ENCODE measurements at regions not wholly inside any gene's neighbourhood (a gene's known extent, or its start where the extent isn't known, plus 50 kb on each side); places are given as distances from the start of the nearest gene placed in this dataset.

DNA sequence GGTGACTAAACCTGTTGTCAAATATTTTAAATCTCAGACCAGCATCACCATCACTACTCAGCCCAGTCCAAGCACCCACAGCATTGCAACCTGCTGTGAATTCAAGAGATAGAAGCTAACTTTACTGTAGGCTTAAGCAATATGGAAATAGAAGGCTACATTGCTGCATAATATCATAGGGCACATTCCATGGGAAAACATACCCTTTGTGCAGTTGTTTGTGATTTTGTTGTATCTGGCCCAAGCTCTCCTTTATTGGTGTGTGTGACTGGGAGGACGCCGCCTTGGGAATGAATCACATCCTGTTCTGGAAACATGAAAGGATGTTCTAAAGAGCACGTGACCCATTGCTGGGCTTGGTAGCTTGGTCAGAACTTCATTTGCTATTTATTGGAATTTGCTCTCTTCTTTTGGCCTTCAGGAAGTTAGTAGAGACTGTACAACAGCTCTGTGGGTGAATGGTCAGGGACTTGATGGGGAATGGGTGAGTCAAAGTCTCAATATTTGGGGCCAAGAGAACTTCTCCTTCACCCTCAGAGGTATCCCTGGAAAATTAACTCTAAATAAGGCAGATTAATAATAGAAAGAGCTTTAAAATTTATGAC is 106.8 kb upstream of the SERPINE2 start:
- Mint-ChIP-seq H3K36me3 (ENCODE audit: insufficient read depth) (no peaks in the 10 kb centered on the region), H3K4me1 (ENCODE audit: low read depth) (peaks cover 8% of the 10 kb centered on the region), H3K4me3 (ENCODE audit: low read depth) (no peak overlapping the region), H3K9me3 (ENCODE audit: low read depth) (peaks cover 3% of the 10 kb centered on the region), H3K27ac (no peak overlapping the region), H3K27me3 (no peaks in the 10 kb centered on the region)
- DNase-seq (ENCODE audit: low spot score, unreplicated experiment) = no peak
- TF ChIP-seq, protein P1, sequence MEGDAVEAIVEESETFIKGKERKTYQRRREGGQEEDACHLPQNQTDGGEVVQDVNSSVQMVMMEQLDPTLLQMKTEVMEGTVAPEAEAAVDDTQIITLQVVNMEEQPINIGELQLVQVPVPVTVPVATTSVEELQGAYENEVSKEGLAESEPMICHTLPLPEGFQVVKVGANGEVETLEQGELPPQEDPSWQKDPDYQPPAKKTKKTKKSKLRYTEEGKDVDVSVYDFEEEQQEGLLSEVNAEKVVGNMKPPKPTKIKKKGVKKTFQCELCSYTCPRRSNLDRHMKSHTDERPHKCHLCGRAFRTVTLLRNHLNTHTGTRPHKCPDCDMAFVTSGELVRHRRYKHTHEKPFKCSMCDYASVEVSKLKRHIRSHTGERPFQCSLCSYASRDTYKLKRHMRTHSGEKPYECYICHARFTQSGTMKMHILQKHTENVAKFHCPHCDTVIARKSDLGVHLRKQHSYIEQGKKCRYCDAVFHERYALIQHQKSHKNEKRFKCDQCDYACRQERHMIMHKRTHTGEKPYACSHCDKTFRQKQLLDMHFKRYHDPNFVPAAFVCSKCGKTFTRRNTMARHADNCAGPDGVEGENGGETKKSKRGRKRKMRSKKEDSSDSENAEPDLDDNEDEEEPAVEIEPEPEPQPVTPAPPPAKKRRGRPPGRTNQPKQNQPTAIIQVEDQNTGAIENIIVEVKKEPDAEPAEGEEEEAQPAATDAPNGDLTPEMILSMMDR (IDR thresholded peaks at IDR 0.05; ENCODE audit: unreplicated experiment) = no peak

DNA sequence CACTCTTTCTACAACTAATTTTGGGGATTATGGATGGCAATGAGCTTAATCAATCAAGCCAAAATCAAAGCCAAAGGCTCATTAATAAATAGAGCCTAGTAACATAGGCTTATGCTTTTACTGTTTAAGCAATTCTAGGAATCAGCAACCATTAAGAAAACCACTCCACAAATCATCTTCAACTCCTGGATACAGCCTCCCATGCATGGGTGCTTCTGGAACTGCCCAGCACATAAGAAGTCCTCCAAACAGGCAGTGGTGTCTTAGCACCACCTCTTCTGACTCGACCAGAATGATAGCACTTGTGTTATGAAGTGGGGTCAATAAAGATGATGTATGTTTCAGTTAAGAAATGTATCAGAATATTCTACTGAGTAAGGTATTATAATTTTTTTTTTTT is 104.4 kb upstream of the SERPINE2 start:
- Mint-ChIP-seq H3K9me3 (ENCODE audit: low read depth) (peaks cover 4% of the 10 kb centered on the region), H3K36me3 (ENCODE audit: insufficient read depth) (no peaks in the 10 kb centered on the region), H3K27me3 (no peaks in the 10 kb centered on the region), H3K4me1 (ENCODE audit: low read depth) (peaks cover 8% of the 10 kb centered on the region), H3K27ac (no peak overlapping the region), H3K4me3 (ENCODE audit: low read depth) (no peak overlapping the region)
- TF ChIP-seq, protein P1 (IDR thresholded peaks at IDR 0.05; ENCODE audit: unreplicated experiment) = no peak
- DNase-seq (ENCODE audit: low spot score, unreplicated experiment) = no peak

DNA sequence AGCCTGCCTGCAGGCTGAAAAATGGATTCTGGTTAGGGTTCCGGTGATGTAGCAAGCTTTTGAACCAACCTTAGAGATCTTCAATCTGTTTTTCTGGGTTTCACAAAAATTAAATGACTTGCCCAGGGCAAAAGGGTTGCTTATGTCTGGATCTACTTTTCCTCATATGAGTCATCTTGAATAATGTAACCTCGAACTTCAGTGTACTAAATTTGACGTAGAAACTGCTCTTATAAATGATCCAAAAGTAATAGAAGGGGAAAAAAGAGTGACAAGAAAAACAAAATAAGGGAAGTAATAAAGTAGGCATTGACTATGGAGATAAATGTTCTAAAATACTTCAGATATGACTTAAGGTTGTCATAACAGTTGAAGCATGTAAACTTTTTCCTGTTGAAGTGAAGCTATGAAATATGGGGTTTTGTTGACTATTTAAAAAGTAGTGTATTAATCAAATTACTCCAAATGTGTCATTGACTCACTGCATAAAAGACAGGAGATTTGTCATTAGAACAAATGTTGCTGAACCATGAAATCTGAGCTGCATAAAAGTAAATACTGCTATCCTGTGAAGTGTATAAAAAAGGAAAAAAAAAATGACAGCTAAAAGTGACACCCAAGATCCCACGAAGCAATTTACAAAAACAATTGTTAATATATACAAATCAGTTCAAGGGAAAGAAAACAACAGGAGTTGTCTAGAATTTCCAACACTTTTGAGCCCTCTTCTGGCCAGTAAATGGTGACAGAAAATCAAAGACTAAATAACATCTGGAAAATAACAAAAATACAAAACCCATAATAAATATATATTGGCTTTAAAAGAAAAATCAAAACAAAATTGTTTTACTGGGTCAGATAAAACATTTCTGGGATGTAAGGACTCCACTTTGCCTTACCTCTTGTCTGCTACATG is 103.6 kb upstream of the SERPINE2 start:
- no peaks in the 10 kb centered on the region for H3K27me3 Mint-ChIP-seq
- TF ChIP-seq, protein P1 (IDR thresholded peaks at IDR 0.05; ENCODE audit: unreplicated experiment) = no peak

DNA sequence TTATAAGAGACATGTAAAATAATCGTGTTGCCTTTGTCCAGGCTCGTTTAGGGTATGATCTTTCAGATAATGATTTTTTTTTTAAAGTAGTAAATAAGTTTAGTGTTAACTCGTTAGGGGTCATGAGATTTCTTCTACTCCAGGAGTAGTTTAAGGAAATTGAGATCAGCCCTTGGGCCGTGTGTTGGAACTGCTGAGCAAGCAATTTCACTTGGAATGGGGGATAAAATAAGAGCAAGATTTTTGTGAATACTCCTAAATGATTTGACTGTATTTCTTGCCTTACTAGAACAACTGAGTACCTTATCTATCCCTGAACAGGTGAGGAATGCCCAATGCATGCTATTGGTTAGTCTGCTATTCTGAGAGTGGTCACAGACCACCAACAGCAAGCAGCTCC is 102.2 kb upstream of the SERPINE2 start:
- no peak for DNase-seq (ENCODE audit: low spot score, unreplicated experiment)
- no peak overlapping the region for H3K4me3 Mint-ChIP-seq (ENCODE audit: low read depth)
- no peaks in the 10 kb centered on the region for H3K36me3 Mint-ChIP-seq (ENCODE audit: insufficient read depth)
- no peaks in the 10 kb centered on the region for H3K27me3 Mint-ChIP-seq
- H3K9me3 Mint-ChIP-seq (ENCODE audit: low read depth) = peaks cover 4% of the 10 kb centered on the region
- H3K27ac Mint-ChIP-seq = no peak overlapping the region
- H3K4me1 Mint-ChIP-seq (ENCODE audit: low read depth) = peaks cover 3% of the 10 kb centered on the region
- TF ChIP-seq, protein P1 (IDR thresholded peaks at IDR 0.05; ENCODE audit: unreplicated experiment) = no peak

More for the DNA sequence above, 103.6 kb upstream of the SERPINE2 start:
- Mint-ChIP-seq H3K9me3 (ENCODE audit: low read depth) (peaks cover 4% of the 10 kb centered on the region), H3K27ac (no peak overlapping the region), H3K4me1 (ENCODE audit: low read depth) (peaks cover 8% of the 10 kb centered on the region), H3K36me3 (ENCODE audit: insufficient read depth) (no peaks in the 10 kb centered on the region), H3K4me3 (ENCODE audit: low read depth) (no peak overlapping the region)
- no peak for DNase-seq (ENCODE audit: low spot score, unreplicated experiment)

DNA sequence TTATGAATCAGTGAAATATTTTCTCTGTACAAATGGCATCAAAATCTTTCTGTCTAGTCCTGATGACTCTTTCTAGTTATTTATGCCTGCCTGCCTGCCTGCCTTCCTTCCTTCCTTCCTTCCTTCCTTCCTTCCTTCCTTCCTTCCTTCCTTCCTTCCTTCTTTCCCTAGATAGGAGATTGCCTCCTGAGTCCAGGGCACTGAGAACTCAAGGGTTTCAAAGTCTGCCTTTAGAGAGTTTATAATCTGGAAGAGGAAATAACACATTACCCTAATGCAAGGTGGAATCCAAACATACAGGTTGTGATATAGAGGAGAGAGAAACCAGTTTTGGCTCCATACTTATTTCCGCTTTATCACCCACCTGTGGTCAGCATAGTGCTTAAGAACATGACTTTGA is 98.1 kb upstream of the SERPINE2 start:
- Mint-ChIP-seq H3K9me3 (ENCODE audit: low read depth) (peaks cover 4% of the 10 kb centered on the region), H3K27me3 (no peaks in the 10 kb centered on the region), H3K36me3 (ENCODE audit: insufficient read depth) (no peaks in the 10 kb centered on the region), H3K4me3 (ENCODE audit: low read depth) (no peak overlapping the region), H3K4me1 (ENCODE audit: low read depth) (no peaks in the 10 kb centered on the region), H3K27ac (no peak overlapping the region)
- TF ChIP-seq, protein P1 (IDR thresholded peaks at IDR 0.05; ENCODE audit: unreplicated experiment) = no peak
- DNase-seq (ENCODE audit: low spot score, unreplicated experiment) = no peak

Measured in progenitor cell of endocrine pancreas (in vitro differentiated cells).